HepG2 (cell line): ENCODE measurements at regions not wholly inside any gene's neighbourhood (a gene's known extent, or its start where the extent isn't known, plus 50 kb on each side); places are given as distances from the start of the nearest gene placed in this dataset.

Experiments
- ATAC-seq: fragments of 200-7000 bp; cut with Tn5 transposase; 3 replicates; pipeline ENCODE4 v1.9.1; 2020; ENCODE audit warnings: mild to moderate bottlenecking, moderate library complexity
- BruUV-seq: library from RNA; stranded (reverse); fragments of 400-500 nt; replicated peaks from 2 replicates; lab custom pipeline; 2021; lab: Mats Ljungman, UMichigan
- CTCF ChIA-PET: fragments of 300-600 bp; formaldehyde crosslinking; extraction: SDS; loops from one replicate; lab custom pipeline; 2021; ENCODE audit warnings: low total read pairs, inconsistent platforms, low intra/inter-chr PET ratio; lab: Yijun Ruan, JAX
- POLR2A ChIA-PET: fragments of 350-600 bp; sonication (Branson Sonifier 250); formaldehyde crosslinking; loops from one replicate; lab custom pipeline; 2020; ENCODE audit warnings: antibody characterized with exemption, inconsistent platforms; lab: Yijun Ruan, JAX
- DNase-seq: peaks from one replicate; pipeline ENCODE4 v3.0.0-alpha.2; 2015; ENCODE audit warnings: low spot score
- FAIRE-seq: peaks from 3 replicates; lab custom pipeline; 2011; peaks lifted over from hg19 to GRCh38; lab: Jason Lieb, UNC
- H2AFZ ChIP-seq: one replicate; pipeline ENCODE4 v1.6.1; 2011; ENCODE audit warnings: low read length, inconsistent platforms
- H3K27ac ChIP-seq: fragments of 300-600 bp; 3 replicates; pipeline ENCODE4 v1.8.0; 2011; ENCODE audit warnings: mixed run types, mild to moderate bottlenecking, mixed read lengths, low read length, inconsistent platforms; ENCODE audit not compliant: insufficient read depth; ENCODE audit errors: extremely low read length
- H3K27me3 ChIP-seq, 2 experiments: fragments of 200-600 bp in 1 of 2; 2 replicates in 1 of 2; 3 replicates in 1 of 2; pipeline versions ENCODE4 v1.6.0 to v1.8.0; 2011; ENCODE audit warnings: low read length in 2 of 2, mild to moderate bottlenecking in 2 of 2, moderate library complexity in 2 of 2, inconsistent platforms in 1 of 2; ENCODE audit not compliant: insufficient read depth in 2 of 2, control insufficient read depth in 1 of 2
- H3K36me3 ChIP-seq, 2 experiments: fragments of 200-600 bp in 1 of 2; replicated peaks in 1 of 2; 2 replicates in 1 of 2; 3 replicates in 1 of 2; pipeline versions ENCODE4 v1.5.1 to v1.8.0; 2011; ENCODE audit warnings: low read length in 2 of 2, inconsistent platforms in 1 of 2; ENCODE audit not compliant: insufficient read depth in 2 of 2, control insufficient read depth in 1 of 2
- H3K4me1 ChIP-seq: 2 replicates; pipeline ENCODE4 v1.5.1; 2012; ENCODE audit warnings: low read length, inconsistent platforms; ENCODE audit not compliant: insufficient read depth
- H3K4me2 ChIP-seq: 2 replicates; pipeline ENCODE4 v1.6.0; 2011; ENCODE audit warnings: low read depth, low read length, inconsistent platforms
- H3K4me3 ChIP-seq, 3 experiments: fragments of 200-600 bp in 1 of 3; sonication (generic), shearing (Covaris generic) in 1 of 3; replicated peaks in 1 of 3; 2 replicates each; pipeline ENCODE4 v1.5.1; 2011 to 2016; ENCODE audit warnings: low read length in 3 of 3, inconsistent platforms in 2 of 3, low read depth in 2 of 3, mild to moderate bottlenecking in 2 of 3, control low read depth in 1 of 3, mixed read lengths in 1 of 3; ENCODE audit not compliant: insufficient read depth in 1 of 3
- H3K79me2 ChIP-seq: one replicate; pipeline ENCODE4 v1.6.1; 2011; ENCODE audit warnings: low read length, inconsistent platforms; ENCODE audit not compliant: insufficient read depth
- H3K9ac ChIP-seq: 2 replicates; pipeline ENCODE4 v1.6.0; 2011; ENCODE audit warnings: mild to moderate bottlenecking, low read depth, low read length, inconsistent platforms; ENCODE audit not compliant: insufficient read depth
- H3K9me3 ChIP-seq: 2 replicates; pipeline ENCODE4 v1.5.1; 2012; ENCODE audit warnings: mild to moderate bottlenecking, low read length
- H4K20me1 ChIP-seq: 2 replicates; pipeline ENCODE4 v1.6.0; 2011; ENCODE audit warnings: inconsistent platforms, mild to moderate bottlenecking, low read length, moderate library complexity; ENCODE audit not compliant: insufficient read depth
- ETV6 ChIP-seq: sonication (generic); formaldehyde crosslinking; conservative IDR thresholded peaks from 2 replicates; pipeline ENCODE4 v1.4.0; 2020; ENCODE audit warnings: missing genetic modification reagents
- GTF3A ChIP-seq: sonication (generic); formaldehyde crosslinking; conservative IDR thresholded peaks from 2 replicates; pipeline ENCODE4 v1.4.0; 2020; ENCODE audit warnings: mild to moderate bottlenecking, missing genetic modification reagents
- HOXA3 ChIP-seq: sonication (generic); formaldehyde crosslinking; IDR thresholded peaks from 2 replicates; pipeline ENCODE4 v1.5.0; 2020; ENCODE audit warnings: missing genetic modification reagents
- IRF2 ChIP-seq: IDR thresholded peaks from 2 replicates; pipeline ENCODE4 v1.6.1; 2018; ENCODE audit warnings: missing genetic modification reagents, missing compliant biosample characterization
- SRSF9 ChIP-seq: fragments of 200-400 bp; formaldehyde crosslinking; IDR thresholded peaks from 2 replicates; pipeline ENCODE4 v1.6.1; 2018; ENCODE audit warnings: borderline replicate concordance, mild to moderate bottlenecking, low read depth, low read length; ENCODE audit not compliant: insufficient read depth, poor library complexity, severe bottlenecking
- ZNF256 ChIP-seq: sonication (generic); formaldehyde crosslinking; conservative IDR thresholded peaks from 2 replicates; pipeline ENCODE4 v1.4.0; 2020; ENCODE audit warnings: missing genetic modification reagents
- ZNF3 ChIP-seq: IDR thresholded peaks from 2 replicates; pipeline ENCODE4 v1.7.0; 2017; ENCODE audit warnings: inconsistent platforms
- ZNF616 ChIP-seq: sonication (generic); formaldehyde crosslinking; IDR thresholded peaks from 2 replicates; pipeline ENCODE4 v1.5.0; 2020; ENCODE audit warnings: low read depth, mild to moderate bottlenecking, missing genetic modification reagents
- ZNF724P ChIP-seq: sonication (generic); formaldehyde crosslinking; IDR thresholded peaks from 2 replicates; pipeline ENCODE4 v1.8.0; 2022; ENCODE audit warnings: missing genetic modification reagents, borderline replicate concordance
- ZSCAN9 ChIP-seq: IDR thresholded peaks from 2 replicates; pipeline ENCODE4 v1.6.1; 2016; ENCODE audit warnings: borderline replicate concordance
- WGBS: methylation state at CpG from one replicate; pipeline ENCODE4 v1.1.6; 2017; ENCODE audit warnings: low lambda C conversion rate; 5-methylcytosine and 5-hydroxymethylcytosine counted together
- in situ Hi-C: cut with HindIII; loops from 2 replicates; pipeline ENCODE4 v1.10.0; 2017; ENCODE audit warnings: low pct_unique_long_range_greater_than_20kb; ENCODE audit not compliant: extremely low pct_ligation_motif_present
- intact Hi-C: fragments of 100-400 bp; cut with micrococcal nuclease; formaldehyde crosslinking; loops from one replicate; pipeline ENCODE4 v1.10.0; 2022; ENCODE audit not compliant: unreplicated experiment
- TF ChIP-seq, protein P1 (sequence below): sonication (generic); formaldehyde crosslinking; IDR thresholded peaks from 2 replicates; pipeline ENCODE4 v1.5.0; 2020; ENCODE audit warnings: missing genetic modification reagents
- TF ChIP-seq, protein P2 (sequence below): sonication (generic); formaldehyde crosslinking; IDR thresholded peaks from 2 replicates; pipeline ENCODE4 v1.5.0; 2020; ENCODE audit warnings: missing genetic modification reagents
- TF ChIP-seq, protein P3 (sequence below): IDR thresholded peaks from 2 replicates; pipeline ENCODE4 v1.6.1; 2016; ENCODE audit warnings: control low read depth

DNA sequence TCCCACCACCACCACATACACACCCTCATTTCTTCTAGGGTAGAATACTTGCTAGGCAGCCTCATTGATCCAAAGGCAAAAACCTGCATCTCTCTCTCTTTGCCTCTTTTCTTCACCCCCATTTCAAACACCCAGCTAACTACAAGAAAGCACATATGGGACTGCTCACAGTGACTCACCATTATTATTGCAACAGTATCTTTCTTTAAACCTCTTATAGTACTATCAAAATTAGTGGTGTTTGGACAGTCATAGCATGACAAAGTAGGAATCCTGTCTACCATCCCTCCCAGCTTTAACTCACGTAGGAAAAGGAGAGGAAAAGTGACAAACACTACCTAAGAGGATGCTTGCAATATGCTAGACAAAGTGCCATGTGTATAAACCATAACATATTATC, 422.5 kb upstream of the CRIM1 start:
- DNase-seq (no peak), ATAC-seq (no peak), FAIRE-seq (no peak)
- ChIA-PET CTCF (no interaction called here), POLR2A (no interaction called here)
- Histone ChIP-seq H3K9ac (no peak overlapping the region), H3K27me3 (no peaks in the 10 kb centered on the region), H3K4me2 (no peak overlapping the region), H2AFZ (no peak overlapping the region), H3K9me3 (no peaks in the 10 kb centered on the region), H3K79me2 (no peaks in the 10 kb centered on the region), H3K36me3 (no peaks in the 10 kb centered on the region), H4K20me1 (no peaks in the 10 kb centered on the region), H3K27ac (no peak overlapping the region), H3K4me1 (no peaks in the 10 kb centered on the region), H3K4me3 (no peak overlapping the region)
- WGBS: 0% methylated on average over 1 of the region's 1 CpG
- in situ Hi-C loops (no loop called here), intact Hi-C loops (no loop called here)
- TF ChIP-seq, protein P1, sequence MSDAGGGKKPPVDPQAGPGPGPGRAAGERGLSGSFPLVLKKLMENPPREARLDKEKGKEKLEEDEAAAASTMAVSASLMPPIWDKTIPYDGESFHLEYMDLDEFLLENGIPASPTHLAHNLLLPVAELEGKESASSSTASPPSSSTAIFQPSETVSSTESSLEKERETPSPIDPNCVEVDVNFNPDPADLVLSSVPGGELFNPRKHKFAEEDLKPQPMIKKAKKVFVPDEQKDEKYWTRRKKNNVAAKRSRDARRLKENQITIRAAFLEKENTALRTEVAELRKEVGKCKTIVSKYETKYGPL (CRISPR knock-in tag): no peak
- TF ChIP-seq IRF2 (CRISPR knock-in tag): no peak
- no peak for TF ChIP-seq HOXA3 (CRISPR knock-in tag)
- TF ChIP-seq, protein P2, sequence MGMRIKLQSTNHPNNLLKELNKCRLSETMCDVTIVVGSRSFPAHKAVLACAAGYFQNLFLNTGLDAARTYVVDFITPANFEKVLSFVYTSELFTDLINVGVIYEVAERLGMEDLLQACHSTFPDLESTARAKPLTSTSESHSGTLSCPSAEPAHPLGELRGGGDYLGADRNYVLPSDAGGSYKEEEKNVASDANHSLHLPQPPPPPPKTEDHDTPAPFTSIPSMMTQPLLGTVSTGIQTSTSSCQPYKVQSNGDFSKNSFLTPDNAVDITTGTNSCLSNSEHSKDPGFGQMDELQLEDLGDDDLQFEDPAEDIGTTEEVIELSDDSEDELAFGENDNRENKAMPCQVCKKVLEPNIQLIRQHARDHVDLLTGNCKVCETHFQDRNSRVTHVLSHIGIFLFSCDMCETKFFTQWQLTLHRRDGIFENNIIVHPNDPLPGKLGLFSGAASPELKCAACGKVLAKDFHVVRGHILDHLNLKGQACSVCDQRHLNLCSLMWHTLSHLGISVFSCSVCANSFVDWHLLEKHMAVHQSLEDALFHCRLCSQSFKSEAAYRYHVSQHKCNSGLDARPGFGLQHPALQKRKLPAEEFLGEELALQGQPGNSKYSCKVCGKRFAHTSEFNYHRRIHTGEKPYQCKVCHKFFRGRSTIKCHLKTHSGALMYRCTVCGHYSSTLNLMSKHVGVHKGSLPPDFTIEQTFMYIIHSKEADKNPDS (CRISPR knock-in tag): no peak
- BruUV-seq: no TSS peak

DNA sequence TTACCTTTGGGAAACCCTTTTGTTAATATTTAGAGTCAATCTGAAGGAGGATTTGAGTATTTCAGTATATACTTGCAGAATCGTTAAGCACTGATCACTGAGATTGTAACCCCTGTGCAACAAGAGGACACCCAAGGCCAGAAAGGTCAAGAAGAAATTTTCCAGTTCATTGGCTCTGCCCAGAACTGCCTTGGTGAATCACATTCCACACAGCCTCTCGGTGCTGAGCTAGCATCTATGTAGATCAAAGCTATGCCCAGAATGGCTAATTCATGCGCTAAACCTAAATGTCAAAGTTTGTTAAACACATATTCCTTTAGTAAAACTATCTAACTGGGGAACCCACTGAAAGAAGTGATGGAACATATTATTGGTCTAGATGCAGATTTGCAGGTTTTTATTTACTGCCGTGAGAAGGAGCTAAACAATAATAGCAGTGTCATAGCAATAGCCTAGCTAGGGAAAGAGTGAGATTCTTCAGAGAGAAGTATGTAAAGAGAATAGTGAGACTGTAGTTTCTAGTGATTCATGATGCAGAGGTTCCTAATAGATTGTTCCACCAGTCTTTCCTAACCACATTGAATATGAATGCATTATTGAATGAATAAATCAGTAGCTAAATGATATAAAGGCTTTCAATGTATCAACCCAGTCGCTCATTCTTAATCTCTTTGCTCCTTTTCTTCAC, 423.2 kb upstream of the CRIM1 start:
- intact Hi-C loops: no loop called here
- CTCF ChIA-PET: no interaction called here
- TF ChIP-seq SRSF9 (no peak), GTF3A (no peak), ZNF3 (CRISPR knock-in tag) (no peak), ZNF724P (CRISPR knock-in tag) (no peak), ZNF616 (CRISPR knock-in tag) (no peak), ZNF256 (CRISPR knock-in tag) (no peak), ETV6 (CRISPR knock-in tag) (no peak), ZSCAN9 (CRISPR knock-in tag) (no peak)
- TF ChIP-seq, protein P3, sequence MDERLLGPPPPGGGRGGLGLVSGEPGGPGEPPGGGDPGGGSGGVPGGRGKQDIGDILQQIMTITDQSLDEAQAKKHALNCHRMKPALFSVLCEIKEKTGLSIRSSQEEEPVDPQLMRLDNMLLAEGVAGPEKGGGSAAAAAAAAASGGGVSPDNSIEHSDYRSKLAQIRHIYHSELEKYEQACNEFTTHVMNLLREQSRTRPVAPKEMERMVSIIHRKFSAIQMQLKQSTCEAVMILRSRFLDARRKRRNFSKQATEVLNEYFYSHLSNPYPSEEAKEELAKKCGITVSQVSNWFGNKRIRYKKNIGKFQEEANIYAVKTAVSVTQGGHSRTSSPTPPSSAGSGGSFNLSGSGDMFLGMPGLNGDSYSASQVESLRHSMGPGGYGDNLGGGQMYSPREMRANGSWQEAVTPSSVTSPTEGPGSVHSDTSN (CRISPR knock-in tag): no peak

More for the DNA sequence above, 423.2 kb upstream of the CRIM1 start:
- Histone ChIP-seq H3K4me3 (no peak overlapping the region), H3K4me2 (no peak overlapping the region), H3K27ac (no peak overlapping the region), H3K9me3 (no peaks in the 10 kb centered on the region), H3K27me3 (no peaks in the 10 kb centered on the region), H3K36me3 (no peaks in the 10 kb centered on the region), H2AFZ (no peak overlapping the region), H3K79me2 (no peaks in the 10 kb centered on the region), H4K20me1 (no peaks in the 10 kb centered on the region), H3K4me1 (no peaks in the 10 kb centered on the region), H3K9ac (no peak overlapping the region)
- POLR2A ChIA-PET: no interaction called here
- WGBS: 2% methylated on average over 5 of the region's 5 CpGs
- in situ Hi-C loops: no loop called here
- ATAC-seq (no peak), DNase-seq (no peak), FAIRE-seq (no peak)
- no TSS peak for BruUV-seq
